Cortex of kidney (tissue), 1 donor: ENCODE measurements at regions not wholly inside any gene's neighbourhood (a gene's known extent, or its start where the extent isn't known, plus 50 kb on each side); places are given as distances from the start of the nearest gene placed in this dataset.

Source experiments
- DNase-seq: peaks from one replicate; lab custom pipeline; 2025; lab: John Stamatoyannopoulos, UW

DNA sequence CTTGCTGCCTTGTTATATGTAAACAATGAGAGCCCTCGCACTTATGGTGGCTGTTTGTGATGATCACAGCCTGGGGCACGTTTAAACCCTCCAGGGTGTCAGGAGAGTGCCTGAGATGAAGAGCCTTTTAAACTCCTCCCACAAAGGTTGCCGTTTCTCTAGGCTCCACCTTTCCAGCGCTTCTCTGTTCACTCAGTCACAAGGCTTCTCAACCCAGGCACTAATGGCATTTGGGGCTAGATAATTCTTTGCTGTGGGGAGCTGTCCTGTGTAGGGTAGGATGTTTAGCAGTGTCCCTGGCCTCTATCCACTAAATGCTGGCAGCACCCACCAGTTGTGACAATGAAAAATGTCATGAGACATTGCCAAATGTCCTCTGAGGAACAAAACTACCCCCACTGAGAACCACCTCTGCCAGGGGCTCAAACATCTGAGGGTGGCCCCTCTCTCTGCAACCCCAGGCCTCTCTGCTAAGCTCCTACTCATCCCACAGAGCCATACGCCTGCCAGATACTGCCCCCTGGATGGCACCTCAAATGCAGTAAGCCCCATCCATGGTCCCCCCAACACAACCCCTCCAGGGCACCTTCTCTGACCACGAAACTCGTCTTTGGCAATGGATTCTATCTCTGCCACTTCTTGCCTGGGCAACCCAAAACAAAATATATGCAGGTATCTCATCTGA, 144.3 kb upstream of the ZMIZ1 start:
- DNase-seq, result no peak

DNA sequence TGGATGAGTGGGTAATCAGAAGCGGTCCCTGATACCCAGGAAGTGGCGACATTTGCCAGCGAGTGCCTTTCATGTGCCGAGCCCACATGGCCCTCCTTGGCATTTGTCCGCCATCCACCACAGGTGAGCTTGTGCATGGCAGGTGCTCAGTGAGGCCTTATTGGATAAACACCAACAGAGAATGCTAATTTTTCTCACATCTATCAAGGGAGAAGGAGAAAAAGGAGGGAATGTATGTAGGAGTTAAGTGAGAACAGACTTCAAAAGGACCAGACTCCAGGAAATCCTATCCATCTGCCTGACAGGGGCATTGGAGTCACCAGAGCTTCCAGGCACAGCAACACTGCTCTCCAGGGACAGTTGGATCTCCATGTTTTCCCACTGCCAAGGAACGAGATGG, 143.5 kb upstream of the ZMIZ1 start:
- no peak for DNase-seq

DNA sequence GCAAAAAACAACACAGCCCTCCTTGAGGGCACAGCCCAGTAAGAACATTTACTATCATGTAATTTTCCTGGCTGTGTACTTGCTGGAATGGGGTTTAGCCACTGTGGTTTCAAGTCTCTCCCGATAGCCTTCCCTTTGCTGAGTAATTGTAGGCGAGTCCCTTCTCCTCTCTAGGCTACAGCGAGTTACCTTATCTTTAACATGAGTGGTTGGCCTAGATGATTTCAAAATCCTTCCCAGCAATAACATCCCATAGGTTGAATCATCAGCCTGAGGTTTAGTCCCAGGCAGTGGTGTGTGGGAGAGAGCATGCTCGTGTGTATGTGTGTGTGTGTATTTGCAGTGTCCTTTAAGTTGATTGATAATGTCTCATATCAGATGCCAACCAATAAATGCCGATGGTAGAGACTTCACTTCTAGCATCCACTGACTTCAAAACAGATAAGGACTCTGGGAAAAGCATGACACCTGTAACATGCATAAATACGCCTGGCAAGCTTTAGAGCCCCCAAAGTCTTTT, 142.9 kb upstream of the ZMIZ1 start:
- DNase-seq, result no peak

DNA sequence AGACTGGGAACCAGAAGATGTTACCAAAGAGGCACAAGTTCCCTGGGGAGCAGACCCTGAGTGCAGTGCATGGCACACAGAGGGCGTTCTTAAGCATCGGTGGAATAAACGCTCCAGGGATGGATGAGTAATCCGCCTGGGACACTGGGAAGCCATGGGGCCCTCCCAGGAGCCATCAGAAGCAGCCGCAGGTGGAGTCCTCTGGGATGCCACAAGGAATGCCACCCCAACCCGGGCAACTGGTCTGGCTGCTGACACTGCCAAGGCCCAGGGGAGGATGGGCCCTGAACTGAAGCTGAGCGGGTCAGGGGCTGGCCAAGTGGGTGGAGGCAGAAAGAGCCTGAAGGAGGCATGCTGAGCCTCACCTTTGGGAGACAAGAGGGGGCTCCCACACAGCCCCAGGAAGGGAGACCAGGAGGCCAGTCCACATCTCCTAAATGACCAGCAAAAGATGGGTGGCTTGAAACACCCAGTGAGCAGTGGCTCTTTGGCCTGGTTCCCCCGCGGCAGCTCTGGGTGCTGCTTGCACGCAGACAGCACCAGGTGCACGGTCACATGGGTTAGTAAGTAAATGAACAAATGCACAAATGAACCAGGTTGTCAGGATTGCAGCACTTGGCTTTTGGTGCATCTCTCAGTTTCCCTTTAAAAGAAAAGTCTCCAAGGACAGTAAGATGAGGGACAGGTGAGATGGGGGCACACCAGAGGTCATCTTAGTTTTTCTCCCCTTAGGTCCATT, 141.3 kb upstream of the ZMIZ1 start:
- DNase-seq, result no peak

DNA sequence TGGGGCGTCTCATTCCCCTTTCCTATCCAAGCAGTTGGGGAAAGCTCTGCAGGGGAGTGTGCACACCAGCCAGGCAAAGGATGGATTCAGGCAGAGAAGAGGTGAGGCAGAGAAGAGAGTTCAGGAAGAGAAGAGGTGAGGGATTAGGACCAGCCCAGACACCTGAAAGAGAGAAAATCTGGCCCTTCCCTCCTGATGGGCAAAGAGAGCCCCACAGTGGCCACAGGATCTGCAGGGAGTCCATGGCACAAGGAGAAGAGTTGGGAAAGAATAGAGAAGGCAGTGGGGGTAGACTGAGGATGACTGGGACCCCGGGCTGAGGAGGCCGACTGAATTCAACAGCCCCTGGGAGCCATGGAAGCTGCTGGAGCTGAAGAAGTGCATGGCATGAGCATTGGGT, 140.4 kb upstream of the ZMIZ1 start:
- DNase-seq, result no peak

DNA sequence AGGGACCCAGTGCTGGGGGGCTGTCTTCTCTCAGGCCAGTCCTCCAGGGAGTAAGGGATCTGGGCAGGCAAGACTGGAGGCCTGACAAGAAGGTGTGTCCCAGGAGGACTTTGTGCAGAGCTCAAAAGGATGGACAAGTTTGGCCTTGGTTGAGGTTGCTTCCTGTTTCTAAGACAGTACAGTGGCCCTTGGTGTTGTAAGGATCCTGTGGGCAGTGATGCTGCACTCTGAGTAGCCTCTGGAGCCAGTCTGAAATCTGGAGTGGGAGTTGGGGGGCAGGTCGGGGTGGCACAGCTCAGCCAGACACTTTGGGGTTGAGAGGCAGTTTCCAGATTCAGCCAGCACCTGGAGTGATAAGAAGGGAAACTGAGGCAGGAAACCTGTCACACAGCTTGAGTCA, 139.2 kb upstream of the ZMIZ1 start:
- DNase-seq, result no peak

DNA sequence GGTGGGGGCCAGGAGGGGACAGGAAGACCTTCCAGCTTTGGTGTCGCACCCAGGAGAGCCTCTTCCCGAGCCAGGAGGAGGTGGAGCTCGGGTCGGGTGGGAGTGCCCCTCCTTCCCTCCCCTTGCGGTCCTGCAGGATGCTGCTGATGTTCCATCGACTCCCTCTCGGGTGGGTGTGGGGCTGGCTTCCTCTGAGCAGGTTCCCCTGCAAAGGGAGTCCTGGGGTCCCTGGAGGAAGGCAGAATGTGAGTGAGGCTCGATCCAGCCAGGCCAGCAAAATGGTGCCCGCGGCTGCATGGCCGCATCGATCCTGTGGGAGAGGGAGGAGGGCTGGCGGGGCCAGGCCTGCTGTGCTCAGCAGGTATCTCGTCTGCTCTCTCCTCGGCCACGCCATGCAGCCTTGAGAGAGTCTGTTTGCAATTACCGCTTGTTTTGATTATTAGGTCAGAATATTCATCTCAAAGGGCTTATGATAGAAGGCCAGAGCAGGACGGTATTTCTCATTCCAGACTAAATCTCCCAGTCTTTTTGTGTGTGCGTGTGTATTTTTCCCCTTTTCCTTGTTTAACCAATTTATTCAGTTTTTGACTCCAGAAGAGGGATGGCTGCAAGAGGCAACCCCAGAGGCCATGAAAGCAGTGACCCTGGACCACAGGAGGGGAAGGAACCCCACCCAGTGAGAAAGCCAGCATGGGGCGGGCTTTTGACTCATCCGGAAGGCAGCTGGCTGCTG, 137.3 kb upstream of the ZMIZ1 start:
- no peak for DNase-seq

DNA sequence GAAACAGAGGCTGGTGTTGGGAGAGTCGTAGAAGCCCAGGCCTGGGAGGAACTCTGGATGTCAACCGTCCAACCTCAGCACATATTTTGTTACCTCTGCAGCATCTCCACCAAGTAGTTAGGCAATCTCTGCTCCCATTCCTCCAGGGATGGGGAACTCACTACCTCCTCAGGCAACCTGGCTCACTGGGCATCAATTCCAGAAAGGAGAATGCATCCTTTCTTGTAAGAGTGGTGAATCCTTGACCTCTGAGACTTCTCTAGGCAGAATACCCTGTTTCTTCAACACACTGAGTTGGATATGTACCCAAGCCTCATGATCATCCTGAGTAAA, 136.7 kb upstream of the ZMIZ1 start:
- DNase-seq, result no peak

DNA sequence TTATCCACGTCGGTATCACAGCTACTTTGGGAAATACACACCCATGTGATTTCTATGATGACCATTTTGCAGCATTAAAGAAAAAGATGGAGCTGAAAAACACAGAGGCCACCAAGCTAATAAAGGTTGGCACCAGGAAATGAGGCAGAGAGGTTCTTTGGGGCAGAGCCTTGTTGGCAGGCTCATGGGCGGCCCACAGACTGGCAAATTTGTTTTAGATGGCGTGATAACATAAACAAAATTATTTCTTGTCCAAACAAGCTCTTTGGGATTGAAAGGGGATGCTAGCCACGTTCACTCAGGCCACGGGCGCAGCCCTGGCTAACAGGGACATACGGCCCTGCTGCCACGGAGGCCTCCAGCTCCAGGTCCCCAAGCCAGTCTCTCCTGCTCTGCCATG, 135.9 kb upstream of the ZMIZ1 start:
- no peak for DNase-seq

DNA sequence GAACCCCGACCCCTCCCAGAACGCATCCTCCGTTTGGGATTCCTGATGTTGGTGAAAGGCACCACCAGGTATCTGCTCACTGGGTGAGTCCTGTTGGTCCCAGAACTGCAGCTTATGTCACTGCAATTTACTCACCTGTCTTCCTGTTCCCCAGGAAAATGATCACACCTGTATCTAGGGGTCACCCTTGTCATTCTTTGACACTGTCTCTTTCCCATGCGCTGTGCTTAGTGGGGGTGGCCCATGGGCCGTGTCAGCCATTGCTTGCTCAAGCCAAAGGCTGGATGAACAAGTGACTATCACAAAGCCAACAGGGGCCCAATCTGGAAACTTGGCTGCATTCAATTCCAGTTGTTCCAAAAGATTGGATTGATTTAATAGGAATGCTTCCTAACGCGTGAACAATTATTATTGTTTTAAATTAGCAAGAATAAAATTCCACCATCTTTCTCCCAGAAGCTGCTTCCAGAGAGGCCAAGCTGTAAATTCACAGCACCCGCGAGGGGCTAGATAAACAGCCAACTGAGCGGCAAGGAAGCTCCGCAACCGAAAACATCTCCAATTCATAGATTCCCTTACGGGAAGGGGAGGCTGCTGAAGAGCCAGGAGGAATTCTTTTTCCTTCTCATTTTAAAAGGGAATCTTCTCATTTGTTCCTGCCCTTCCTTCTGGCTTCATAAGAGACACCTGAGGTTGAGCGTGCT, 134.8 kb upstream of the ZMIZ1 start:
- DNase-seq, result no peak

DNA sequence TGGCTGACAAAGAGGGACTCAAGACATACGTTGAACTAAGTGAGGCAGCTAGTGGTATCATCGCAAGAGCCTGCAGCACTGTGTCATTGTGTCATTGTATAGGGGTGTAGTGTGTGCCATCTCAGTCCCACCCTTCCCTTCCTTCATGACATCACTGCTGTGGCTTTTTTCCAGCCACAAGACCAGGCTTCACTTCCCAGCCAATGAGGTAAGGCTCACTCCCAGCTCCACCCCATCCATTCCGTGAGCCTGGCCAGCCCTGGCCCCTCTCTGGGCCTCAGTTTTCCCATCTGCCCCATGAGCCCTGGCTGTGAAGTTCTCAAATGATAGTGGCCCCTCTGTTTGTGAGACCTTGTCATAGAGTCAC, 134.3 kb upstream of the ZMIZ1 start:
- no peak for DNase-seq

DNA sequence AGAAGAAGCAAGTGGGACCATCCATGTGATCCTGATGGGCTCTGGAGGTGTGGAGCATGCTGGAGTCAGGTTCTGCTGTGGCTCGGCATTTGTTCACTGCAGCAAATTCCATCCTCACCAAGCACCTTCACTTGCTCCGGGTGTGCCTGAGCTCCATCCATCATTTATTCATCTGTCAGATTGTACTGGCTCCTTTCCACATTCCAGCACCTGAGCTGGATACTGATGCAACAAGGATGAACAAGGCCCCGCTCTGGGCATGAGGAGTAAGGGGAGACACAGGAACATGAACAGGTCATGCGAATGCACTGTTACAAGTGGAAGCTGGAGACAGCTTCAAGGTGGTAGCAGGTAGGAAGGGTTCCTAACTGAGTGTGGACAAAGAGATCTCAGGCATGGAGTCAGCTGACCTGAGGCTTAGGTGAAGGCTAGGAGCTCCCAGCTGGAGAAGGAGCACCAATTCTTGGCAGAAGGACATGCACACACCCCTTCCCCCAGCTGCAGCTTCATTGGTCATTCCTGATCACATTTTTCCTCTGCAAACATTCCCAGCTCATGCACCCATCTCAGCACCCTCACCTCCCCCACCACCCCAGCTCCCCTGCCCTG, 133.7 kb upstream of the ZMIZ1 start:
- no peak for DNase-seq

DNA sequence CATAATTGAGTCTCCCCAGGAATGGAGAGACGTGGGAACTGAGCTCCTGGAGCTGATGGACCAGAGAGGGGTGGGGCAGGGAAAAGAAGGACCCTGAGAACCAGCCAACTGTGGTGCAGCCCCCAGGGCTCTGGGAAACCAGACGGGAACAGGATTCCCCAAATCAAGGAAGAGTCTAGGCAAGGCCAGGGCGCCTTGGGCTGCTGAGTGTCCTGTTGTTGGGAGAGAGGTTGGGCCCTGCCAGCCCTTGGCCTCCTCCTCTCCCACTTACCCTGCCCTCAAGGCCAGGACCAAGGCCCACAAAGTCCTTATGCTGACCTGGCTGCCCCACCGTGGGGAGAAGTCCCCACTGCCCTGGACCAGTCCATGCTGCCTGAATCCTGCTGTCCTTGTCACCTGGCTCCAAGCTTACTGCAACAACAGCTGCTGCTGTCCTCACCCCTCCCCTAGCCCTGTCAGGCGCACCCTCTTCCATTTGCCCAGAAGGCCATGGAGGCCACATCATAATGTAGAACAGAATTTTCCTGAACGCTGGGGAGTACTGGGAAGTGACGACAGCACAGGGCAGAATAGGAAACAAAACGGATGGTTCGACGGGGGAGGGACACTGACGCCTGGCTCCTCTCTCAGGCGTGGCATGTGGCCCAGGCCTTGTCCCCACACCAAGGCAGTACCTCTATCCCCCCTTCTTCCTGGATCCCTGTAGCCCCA, 132.9 kb upstream of the ZMIZ1 start:
- DNase-seq, result no peak

DNA sequence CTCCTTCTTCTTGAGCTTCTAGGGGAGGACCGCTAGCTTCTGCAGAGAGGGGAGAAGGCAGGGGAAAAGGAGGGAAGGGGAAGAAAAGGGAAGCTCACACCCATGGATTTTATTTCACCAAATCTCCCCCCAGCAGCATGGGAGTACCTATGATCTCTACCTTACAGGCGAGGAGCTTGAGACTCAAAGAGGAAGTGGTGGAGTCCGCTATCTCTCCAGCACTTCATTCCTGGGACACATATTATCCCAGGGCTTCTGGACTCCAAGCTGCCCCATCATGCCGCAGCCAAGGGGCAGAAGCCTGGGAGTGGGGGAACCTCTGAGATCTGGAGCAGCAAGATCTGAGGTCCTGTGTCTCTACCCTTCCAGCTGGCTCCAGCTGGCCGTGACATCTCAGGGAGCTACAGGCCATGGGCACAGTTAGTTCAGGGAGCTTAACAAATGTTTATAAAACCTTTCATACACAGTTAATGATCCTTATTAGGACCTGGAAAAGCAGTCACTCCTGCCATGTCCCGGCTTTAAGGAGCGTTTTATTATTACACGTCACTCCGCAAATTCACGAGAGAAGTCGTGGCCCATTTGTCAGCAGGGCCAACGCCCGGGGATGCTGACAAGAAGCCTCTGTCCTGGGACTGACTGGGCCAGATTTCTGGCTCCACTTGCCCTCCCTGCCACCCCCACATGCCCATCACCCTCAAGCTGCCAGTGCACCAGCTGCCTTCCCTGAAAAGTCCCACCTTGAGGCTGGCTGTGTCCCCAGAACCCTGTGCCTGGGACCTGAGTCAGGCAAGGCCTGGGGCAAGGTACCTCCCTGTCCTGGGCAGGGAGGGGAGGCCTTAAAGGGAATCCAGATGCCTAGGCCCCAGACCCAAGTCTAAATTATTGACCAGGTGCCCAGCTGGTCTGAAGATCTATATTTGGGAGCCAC, 132.1 kb upstream of the ZMIZ1 start:
- no peak for DNase-seq

DNA sequence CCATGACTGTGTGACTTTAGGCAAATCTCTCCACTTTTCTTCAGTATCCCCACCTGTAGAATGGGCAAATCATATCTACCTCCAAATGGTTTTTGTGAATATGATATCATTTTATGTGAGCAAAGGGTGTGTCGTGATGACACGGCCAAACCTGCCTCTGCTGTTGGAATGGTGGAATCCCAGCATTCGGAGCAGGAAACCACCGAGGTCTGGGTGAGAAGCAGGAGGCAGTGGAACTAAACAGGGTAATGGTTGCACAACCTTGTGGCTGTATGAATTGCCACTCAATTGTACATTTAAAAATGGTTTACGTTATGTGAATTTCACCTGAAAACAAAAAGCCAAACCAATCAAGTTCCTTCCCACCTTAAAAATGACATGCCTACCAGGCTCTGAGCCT, 131.4 kb upstream of the ZMIZ1 start:
- DNase-seq, result no peak

DNA sequence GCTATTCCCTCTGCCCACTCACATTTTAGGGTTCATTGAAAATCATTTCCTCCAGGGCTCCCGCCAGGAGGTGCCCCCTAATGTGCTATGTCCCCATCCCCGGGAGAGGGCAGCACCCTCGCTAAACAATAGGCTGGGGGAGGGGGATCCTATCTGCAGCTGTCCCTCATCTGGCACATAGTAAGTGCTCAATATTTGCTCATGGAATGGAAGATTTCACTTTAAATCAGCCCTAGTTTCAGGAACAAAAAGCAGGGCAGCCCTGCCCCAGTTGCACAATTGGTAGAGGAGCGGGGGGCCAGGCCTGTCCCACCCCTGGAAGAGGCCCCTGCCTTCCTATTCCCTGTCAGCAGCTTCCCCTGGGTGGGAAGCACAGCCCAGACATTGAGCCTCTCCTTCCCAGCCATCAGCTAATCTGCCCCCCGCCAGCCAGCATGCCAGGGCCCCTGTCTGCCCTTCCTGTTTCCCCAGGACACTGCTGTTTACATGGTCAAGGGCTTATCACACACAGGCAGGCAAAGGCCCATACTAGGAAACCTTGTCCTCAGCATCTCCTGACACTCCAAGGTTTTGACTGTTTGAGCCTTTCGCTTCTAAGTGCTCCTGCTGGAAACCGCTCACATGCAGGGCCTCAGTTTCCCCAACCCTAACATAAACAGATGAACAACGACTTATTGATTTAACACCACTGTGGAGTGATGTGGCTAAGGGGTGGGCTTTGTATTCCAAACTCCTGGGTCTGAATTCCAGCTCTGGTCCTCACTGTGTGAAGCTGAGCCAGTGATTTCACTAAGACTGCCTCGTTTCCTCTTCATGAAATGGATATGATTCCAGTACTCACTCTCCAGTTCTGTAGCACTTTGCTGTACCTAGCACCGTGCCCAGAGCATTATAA, 130.7 kb upstream of the ZMIZ1 start:
- DNase-seq, result no peak

DNA sequence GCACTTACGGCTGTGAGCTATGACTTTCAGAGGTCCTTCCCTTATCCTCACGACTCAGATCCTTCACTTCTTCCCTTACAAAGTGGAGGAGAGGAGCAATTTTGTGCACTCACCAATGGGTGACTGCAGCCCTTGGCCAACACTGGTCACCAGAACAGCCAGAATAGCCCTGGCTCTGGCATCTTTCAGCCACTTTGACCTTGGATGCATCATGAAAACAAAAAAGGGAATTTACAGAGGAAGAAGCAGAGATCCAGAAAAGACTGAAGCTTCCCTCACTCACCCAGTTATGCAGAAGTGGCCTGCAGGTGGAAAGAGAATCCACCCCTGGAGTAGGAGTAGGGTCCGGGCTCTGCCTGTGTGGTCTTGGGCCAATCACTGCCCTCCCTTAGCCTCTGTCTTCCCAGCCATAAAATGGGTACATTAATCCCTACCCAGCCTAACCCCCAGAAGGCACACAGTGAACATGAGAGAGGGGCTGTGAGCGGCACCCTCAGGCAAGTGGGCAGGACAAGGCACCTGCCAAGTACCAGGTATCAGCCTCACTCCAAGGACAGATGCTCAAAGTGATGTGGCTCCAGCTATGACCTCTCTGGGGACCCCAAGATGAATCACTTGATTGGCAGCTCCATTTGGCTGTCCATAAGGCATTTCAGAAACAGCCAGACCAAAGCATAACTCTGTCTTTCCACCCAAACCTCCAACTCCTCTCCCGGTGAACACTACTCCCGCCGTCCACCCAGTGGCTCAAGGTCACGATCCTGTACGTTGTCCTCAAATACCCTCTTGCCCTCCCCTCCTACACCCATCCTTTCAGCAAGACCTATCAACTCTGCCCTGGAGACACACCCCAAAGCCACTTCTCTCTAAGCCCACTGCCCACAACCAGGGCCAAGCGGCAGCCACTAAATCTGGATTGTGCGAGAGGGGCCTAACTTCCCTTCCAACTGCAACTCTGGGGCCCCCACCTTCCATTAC, 129.8 kb upstream of the ZMIZ1 start:
- DNase-seq, result no peak

DNA sequence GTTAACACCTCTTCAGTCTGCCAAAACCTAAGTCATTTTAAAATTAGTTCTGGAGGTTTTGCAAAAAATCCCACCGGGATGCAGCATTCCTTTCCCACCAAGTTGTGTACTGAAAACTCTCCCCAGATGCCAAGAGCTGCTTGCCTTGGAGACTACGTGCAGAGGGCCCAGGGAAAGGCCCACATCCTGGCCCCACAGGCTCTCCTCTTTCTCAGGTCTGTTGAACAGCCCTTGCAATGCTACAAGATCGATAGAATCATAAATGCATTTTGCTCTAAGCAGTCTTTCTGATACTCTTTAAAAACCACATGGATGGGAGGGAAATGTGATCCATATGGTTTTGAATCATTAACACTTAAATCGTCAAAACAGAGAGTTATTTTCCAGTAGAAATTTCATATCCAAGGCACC, 126.7 kb upstream of the ZMIZ1 start:
- no peak for DNase-seq
